GM12878 (cell line): ENCODE measurements at regions not wholly inside any gene's neighbourhood (a gene's known extent, or its start where the extent isn't known, plus 50 kb on each side); places are given as distances from the start of the nearest gene placed in this dataset.

Experiments used
- CEBPB ChIP-seq, 2 experiments: fragments of 150-350 bp in 1 of 2; IDR thresholded peaks; 2 replicates each; pipeline ENCODE4 v1.6.1; 2012 to 2014; ENCODE audit warnings: low read depth in 2 of 2, low read length in 2 of 2, borderline replicate concordance in 1 of 2, inconsistent platforms in 1 of 2
- E4F1 ChIP-seq: fragments of 450-650 bp; IDR thresholded peaks from 2 replicates; pipeline ENCODE4 v1.6.1; 2018; ENCODE audit warnings: borderline replicate concordance, mild to moderate bottlenecking; ENCODE audit not compliant: partially characterized antibody
- EGR1 ChIP-seq, 2 experiments: IDR thresholded peaks; 1 replicate in 1 of 2; 2 replicates in 1 of 2; pipeline ENCODE4 v1.6.1; 2011 to 2012; ENCODE audit warnings: low read depth in 2 of 2, low read length in 2 of 2, borderline replicate concordance in 1 of 2, mild to moderate bottlenecking in 1 of 2, moderate library complexity in 1 of 2
- ETV6 ChIP-seq, 2 experiments: fragments of 450-650 bp in 1 of 2; IDR thresholded peaks in 1 of 2; conservative IDR thresholded peaks in 1 of 2; 2 replicates each; pipeline ENCODE4 v1.6.1; 2014; ENCODE audit warnings: antibody characterized with exemption in 1 of 2, borderline replicate concordance in 1 of 2, low read depth in 1 of 2, mild to moderate bottlenecking in 1 of 2, moderate library complexity in 1 of 2
- EZH2 ChIP-seq: IDR thresholded peaks from 2 replicates; pipeline ENCODE4 v1.6.1; 2012; ENCODE audit warnings: low read depth, mild to moderate bottlenecking, control low read depth, inconsistent platforms, low read length, borderline replicate concordance; ENCODE audit not compliant: control insufficient read depth
- FOXK2 ChIP-seq: fragments of 450-650 bp; IDR thresholded peaks from 2 replicates; pipeline ENCODE4 v1.6.1; 2017; ENCODE audit warnings: mild to moderate bottlenecking, moderate library complexity
- GABPA ChIP-seq: IDR thresholded peaks from 2 replicates; pipeline ENCODE4 v1.6.1; 2014; ENCODE audit warnings: antibody characterized with exemption, low read depth, mild to moderate bottlenecking, inconsistent platforms
- HDAC2 ChIP-seq: fragments of 200-600 bp; sonication (generic); IDR thresholded peaks from 2 replicates; pipeline ENCODE4 v1.6.1; 2017
- IKZF1 ChIP-seq: fragments of 450-650 bp; conservative IDR thresholded peaks from 2 replicates; pipeline ENCODE4 v1.6.1; 2017; ENCODE audit warnings: antibody characterized with exemption, mild to moderate bottlenecking
- IKZF2 ChIP-seq, 2 experiments: fragments of 450-650 bp; IDR thresholded peaks; 2 replicates each; pipeline ENCODE4 v1.6.1; 2017; ENCODE audit warnings: mild to moderate bottlenecking in 2 of 2, moderate library complexity in 2 of 2
- IRF3 ChIP-seq: fragments of 450-650 bp; IDR thresholded peaks from 2 replicates; pipeline ENCODE4 v1.6.1; 2014; ENCODE audit warnings: mild to moderate bottlenecking
- IRF4 ChIP-seq: IDR thresholded peaks from 2 replicates; pipeline ENCODE4 v1.6.1; 2011; ENCODE audit warnings: low read depth, low read length
- KAT2A ChIP-seq: conservative IDR thresholded peaks from 2 replicates; pipeline ENCODE4 v1.6.1; 2011; ENCODE audit warnings: low read depth, low read length; ENCODE audit not compliant: control insufficient read depth
- NFIC ChIP-seq: IDR thresholded peaks from 2 replicates; pipeline ENCODE4 v1.6.1; 2012; ENCODE audit warnings: low read depth, mild to moderate bottlenecking, inconsistent platforms, low read length, moderate library complexity
- NKRF ChIP-seq: fragments of 450-650 bp; conservative IDR thresholded peaks from 2 replicates; pipeline ENCODE4 v1.6.1; 2017; ENCODE audit warnings: mild to moderate bottlenecking, moderate library complexity
- NRF1 ChIP-seq: conservative IDR thresholded peaks from 2 replicates; pipeline ENCODE4 v1.6.1; 2011; ENCODE audit warnings: mild to moderate bottlenecking, low read depth, low read length, improper control_type of control experiment
- PAX5 ChIP-seq: IDR thresholded peaks from 2 replicates; pipeline ENCODE4 v1.6.1; 2011; ENCODE audit warnings: low read depth, low read length, borderline replicate concordance
- TAF1 ChIP-seq: IDR thresholded peaks from 2 replicates; pipeline ENCODE4 v1.6.1; 2011; ENCODE audit warnings: mild to moderate bottlenecking, low read depth, low read length, borderline replicate concordance
- WRNIP1 ChIP-seq: IDR thresholded peaks from 2 replicates; pipeline ENCODE4 v1.6.1; 2011; ENCODE audit warnings: low read depth, low read length, improper control_type of control experiment, borderline replicate concordance
- ZBTB40 ChIP-seq: fragments of 450-650 bp; IDR thresholded peaks from 2 replicates; pipeline ENCODE4 v1.6.1; 2016; ENCODE audit warnings: mild to moderate bottlenecking, moderate library complexity, borderline replicate concordance
- ZSCAN29 ChIP-seq: fragments of 450-650 bp; IDR thresholded peaks from 2 replicates; pipeline ENCODE4 v1.6.1; 2017; ENCODE audit warnings: mild to moderate bottlenecking, moderate library complexity

- TF ChIP-seq CEBPB (IDR thresholded peaks at IDR 0.05; ENCODE audit: borderline replicate concordance in 1 of 2, low read depth in 2 of 2, low read length in 2 of 2) (peak in 1 of 2 experiments; percentile 47; a peak in 1 of 4 replicates), PAX5 (no peak), HDAC2 (no peak), EGR1 (IDR thresholded peaks at IDR 0.05; ENCODE audit: borderline replicate concordance in 1 of 2, low read depth in 2 of 2, low read length in 2 of 2) (no peak), ZBTB40 (no peak), FOXK2 (no peak), NRF1 (no peak), NKRF (no peak), IRF4 (peak; percentile 48; the same call in 1 of the 2 replicates), ZSCAN29 (no peak), WRNIP1 (no peak), NFIC (peak; percentile 38; the same call in 1 of the 2 replicates), IRF3 (no peak), IKZF2 (IDR thresholded peaks at IDR 0.05) (no peak; a peak in 1 of 4 replicates), ETV6 (conservative IDR thresholded peaks at IDR 0.05 in 1 of 2, IDR thresholded peaks at IDR 0.05 in 1 of 2; ENCODE audit: borderline replicate concordance in 1 of 2, low read depth in 1 of 2) (no peak), IKZF1 (no peak), KAT2A (no peak), E4F1 (no peak), TAF1 (no peak), GABPA (no peak), EZH2 (no peak)
Measured at GRCh38 chr12:67827820-67828383, 161.3 kb upstream of the IFNG-AS1 start (continued).
